H54 (cell line): ENCODE measurements at regions not wholly inside any gene's neighbourhood (a gene's known extent, or its start where the extent isn't known, plus 50 kb on each side); places are given as distances from the start of the nearest gene placed in this dataset.
"Not testable (repeated sequence)": the region's sequence is repeated elsewhere in the genome, so short reads cannot be mapped to it uniquely, and the experiment has no call there.

Source experiments
- DNase-seq: peaks from one replicate; pipeline ENCODE4 v3.0.0; 2011; ENCODE audit warnings: low spot score, mixed read lengths; ENCODE audit not compliant: insufficient read length
- FAIRE-seq: peaks from 3 replicates; lab custom pipeline; 2011; peaks lifted over from hg19 to GRCh38; lab: Jason Lieb, UNC
- POLR2A ChIP-seq: IDR thresholded peaks from 2 replicates; pipeline ENCODE4 v1.6.1; 2011; ENCODE audit warnings: low read depth, mild to moderate bottlenecking, low read length

DNA sequence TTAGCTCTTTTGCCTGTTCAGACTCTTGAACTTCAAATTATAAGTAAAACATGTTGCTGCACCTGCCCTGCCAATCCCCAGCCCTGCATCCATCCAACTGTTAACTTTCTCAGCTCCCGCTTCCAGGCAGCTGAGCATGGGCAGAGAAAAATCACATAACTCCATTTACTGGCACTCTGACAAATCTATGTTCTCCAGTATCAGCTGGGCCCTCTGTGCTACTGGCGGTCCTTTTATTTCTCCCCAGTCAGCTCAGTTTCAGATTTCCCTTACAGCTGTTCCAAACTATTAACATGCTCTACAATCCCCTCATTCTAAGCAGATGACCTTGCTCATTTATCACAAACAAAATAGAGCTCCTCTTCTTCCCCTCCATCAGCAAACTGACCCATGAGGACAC, 240.4 kb upstream of the TET2 start:
- FAIRE-seq (no peak), DNase-seq (no peak)
- TF ChIP-seq POLR2A: no peak

- no peak for DNase-seq
- no peak for FAIRE-seq
- no peak for TF ChIP-seq POLR2A
Measured at GRCh38 chr4:104907074-104907649, 239.5 kb upstream of the TET2 start.

GRCh38 chr4:104907991-104908390, 238.7 kb upstream of the TET2 start:
- FAIRE-seq (no peak), DNase-seq (no peak)
- TF ChIP-seq POLR2A: no peak

DNA sequence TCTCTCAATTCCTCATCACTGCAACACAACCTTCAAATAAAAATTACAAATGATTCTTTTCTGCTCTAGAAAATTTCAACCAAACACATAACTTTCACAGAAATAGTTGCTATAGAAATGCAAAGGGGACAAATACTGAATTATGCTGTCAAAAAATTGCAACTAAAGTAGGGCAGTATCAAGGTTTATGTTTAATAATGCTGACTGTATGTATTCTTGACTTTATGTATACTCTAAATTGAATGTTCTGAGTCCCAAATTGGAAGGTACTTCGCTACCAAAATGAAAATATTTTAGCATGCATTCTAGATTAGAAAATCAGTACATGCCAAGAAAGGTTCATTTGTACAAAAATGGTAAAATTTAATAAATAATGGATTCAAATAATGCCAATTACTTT, 237.3 kb upstream of the TET2 start:
- no peak for DNase-seq
- no peak for TF ChIP-seq POLR2A
- FAIRE-seq: no peak

DNA sequence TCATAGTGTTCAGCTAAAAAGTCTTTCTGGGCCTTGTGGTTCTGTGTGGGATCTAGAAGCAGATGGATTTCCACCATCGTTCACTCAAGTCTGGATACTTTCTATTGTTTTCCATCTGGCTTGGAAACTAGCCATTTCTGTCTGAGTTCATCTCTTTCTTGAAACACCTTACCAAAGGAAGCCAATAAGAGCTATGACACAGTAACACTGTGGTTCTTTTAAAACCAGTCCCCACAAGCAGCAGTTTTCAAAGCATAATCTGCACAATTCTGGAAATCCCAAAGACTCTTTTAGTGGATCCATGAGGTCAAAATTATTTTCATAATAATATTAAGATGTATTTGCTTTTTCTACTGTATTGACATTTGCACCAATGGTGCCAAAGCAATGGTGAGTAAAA, 234.2 kb upstream of the TET2 start:
- TF ChIP-seq POLR2A: no peak
- DNase-seq: no peak
- FAIRE-seq: no peak

DNA sequence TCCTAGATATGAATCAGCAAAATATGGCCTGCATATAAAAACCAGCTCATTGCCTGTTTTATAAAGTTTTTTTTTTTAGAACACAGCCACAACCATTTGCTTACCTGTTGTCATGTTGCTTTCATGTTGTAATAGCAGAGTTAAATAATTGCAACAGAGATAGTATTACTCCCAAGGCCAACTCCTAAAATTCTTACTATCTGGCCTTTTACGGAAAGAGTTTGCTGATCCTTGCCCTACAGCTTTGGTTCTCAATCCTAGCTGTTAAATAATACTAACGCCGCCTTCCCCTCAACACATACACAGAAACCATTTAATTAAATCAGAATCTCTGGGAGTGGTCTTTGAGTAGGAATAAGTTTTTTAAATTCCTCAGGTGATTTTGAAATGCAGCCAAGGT, 231.3 kb upstream of the TET2 start:
- no peak for DNase-seq
- no peak for FAIRE-seq
- no peak for TF ChIP-seq POLR2A

GRCh38 chr4:104915864-104916263, 230.8 kb upstream of the TET2 start:
- TF ChIP-seq POLR2A: no peak
- no peak for DNase-seq
- FAIRE-seq: no peak

DNA sequence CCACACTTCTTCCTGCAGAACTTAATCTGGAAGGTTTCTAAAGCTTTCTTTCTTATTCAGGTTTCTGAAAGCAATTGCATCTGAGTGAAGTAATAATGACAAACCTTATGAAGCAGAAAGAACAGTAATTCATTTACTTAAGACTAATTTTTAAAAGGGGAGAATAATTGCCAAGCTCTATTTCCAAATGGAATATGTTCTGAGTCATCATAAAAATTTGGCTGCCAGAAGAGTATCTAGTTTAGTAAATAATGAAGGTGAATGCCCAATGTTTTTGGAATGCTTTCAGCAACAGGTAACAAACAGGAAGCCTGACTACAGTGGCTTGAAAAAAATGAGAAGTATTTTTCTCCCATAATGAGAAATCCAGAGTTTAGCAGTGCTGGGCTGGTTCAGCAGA, 227.3 kb upstream of the TET2 start:
- DNase-seq (no peak), FAIRE-seq (no peak)
- no peak for TF ChIP-seq POLR2A

GRCh38 chr4:104930298-104930697, 216.4 kb upstream of the TET2 start:
- no peak for TF ChIP-seq POLR2A
- FAIRE-seq: no peak
- DNase-seq: no peak

- FAIRE-seq, DNase-seq: not testable (repeated sequence)
Measured at GRCh38 chr4:104930745-104931736, 215.6 kb upstream of the TET2 start.

- DNase-seq (no peak), FAIRE-seq (no peak)
- no peak for TF ChIP-seq POLR2A
Measured at GRCh38 chr4:104938624-104939023, 208.1 kb upstream of the TET2 start.

- no peak for TF ChIP-seq POLR2A
- DNase-seq: no peak
- no peak for FAIRE-seq
Measured at GRCh38 chr4:104940927-104941326, 205.7 kb upstream of the TET2 start.

- no peak for TF ChIP-seq POLR2A
- no peak for FAIRE-seq
Measured at GRCh38 chr4:104941661-104942062, 205.0 kb upstream of the TET2 start.

GRCh38 chr4:104942990-104943743, 203.5 kb upstream of the TET2 start:
- TF ChIP-seq POLR2A: no peak
- DNase-seq (no peak), FAIRE-seq (no peak)

More at GRCh38 chr4:104941661-104942062, 205.0 kb upstream of the TET2 start:
- no peak for DNase-seq

DNA sequence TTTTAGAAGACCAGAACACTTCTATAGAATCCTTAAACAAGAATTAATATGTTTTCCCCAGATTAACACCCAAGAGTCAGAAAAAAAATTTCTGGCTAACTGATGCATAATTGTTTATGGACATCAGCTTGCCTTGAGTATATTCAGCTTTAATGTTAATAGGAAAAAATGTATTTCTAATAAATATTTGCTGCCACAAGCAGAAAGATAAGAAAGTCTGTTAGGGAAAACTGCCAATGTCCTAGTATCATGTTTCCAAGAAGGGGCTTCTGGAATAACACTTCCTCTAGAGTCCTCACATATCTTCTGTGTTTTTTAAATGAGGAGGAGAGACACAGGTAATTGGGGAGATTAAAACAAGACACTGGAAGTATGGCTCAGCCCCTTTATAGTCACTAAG, 202.1 kb upstream of the TET2 start:
- DNase-seq (no peak), FAIRE-seq (no peak)
- TF ChIP-seq POLR2A: no peak
